Activated CD8-positive, alpha-beta memory T cell treated with anti-CD3 and anti-CD28 coated beads for 24 hours (primary cell): ENCODE measurements at regions not wholly inside any gene's neighbourhood (a gene's known extent, or its start where the extent isn't known, plus 50 kb on each side); places are given as distances from the start of the nearest gene placed in this dataset.
"Not testable (repeated sequence)": the region's sequence is repeated elsewhere in the genome, so short reads cannot be mapped to it uniquely, and the experiment has no call there.

Experiments used
- DNase-seq: peaks from one replicate; pipeline ENCODE4 v3.0.0-alpha.2; 2020

- no peak for DNase-seq
Observed at GRCh38 chr7:92909686-92910475, 73.5 kb upstream of the CDK6 start.

GRCh38 chr7:92904244-92905131 is 68.1 kb upstream of the CDK6 start:
- DNase-seq = peak; percentile 86

- no peak for DNase-seq
Observed at GRCh38 chr7:92898798-92899197, 62.4 kb upstream of the CDK6 start.

- DNase-seq = not testable (repeated sequence)
Observed at GRCh38 chr7:92894857-92895256, 58.5 kb upstream of the CDK6 start.

- no peak for DNase-seq
Observed at GRCh38 chr7:92889081-92889480, 52.7 kb upstream of the CDK6 start.
